ENCODE measurements at regions not wholly inside any gene's neighbourhood (a gene's known extent, or its start where the extent isn't known, plus 50 kb on each side); places are given as distances from the start of the nearest gene placed in this dataset.
"Not testable (repeated sequence)": the region's sequence is repeated elsewhere in the genome, so short reads cannot be mapped to it uniquely, and the experiment has no call there.

DNA sequence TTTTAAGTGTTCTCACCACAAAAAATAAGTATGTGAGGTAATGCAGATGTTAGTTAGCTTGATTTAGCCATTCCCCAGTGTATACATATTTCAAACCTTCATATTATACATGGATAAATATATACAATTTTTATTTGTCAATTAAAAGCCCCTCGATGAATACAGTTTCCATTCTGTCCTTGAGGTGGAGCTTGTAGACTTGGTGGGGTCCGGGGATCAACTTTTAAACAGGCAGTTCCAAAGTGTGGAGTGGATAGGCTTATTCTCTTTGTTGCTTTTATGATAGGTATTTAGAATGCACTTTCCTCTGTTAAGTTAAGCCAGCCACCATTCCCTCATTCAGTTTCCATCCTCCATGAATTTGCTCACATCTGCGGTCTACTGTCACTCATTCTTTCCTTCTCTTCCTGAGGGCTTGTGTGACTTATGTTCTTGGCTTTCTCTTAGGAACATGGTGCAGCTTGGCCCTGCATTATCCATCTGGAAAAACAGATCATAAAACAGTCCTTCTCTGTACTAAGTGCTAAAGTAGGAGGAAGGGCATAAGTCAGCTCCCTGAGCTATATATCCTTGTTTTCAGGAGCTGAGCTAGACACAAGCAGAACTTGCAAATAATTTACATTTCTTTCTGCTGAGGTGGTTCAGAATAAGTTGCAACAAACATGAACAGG is 149.1 kb downstream of the NFKBIZ start:
- no peak for DNase-seq

DNA sequence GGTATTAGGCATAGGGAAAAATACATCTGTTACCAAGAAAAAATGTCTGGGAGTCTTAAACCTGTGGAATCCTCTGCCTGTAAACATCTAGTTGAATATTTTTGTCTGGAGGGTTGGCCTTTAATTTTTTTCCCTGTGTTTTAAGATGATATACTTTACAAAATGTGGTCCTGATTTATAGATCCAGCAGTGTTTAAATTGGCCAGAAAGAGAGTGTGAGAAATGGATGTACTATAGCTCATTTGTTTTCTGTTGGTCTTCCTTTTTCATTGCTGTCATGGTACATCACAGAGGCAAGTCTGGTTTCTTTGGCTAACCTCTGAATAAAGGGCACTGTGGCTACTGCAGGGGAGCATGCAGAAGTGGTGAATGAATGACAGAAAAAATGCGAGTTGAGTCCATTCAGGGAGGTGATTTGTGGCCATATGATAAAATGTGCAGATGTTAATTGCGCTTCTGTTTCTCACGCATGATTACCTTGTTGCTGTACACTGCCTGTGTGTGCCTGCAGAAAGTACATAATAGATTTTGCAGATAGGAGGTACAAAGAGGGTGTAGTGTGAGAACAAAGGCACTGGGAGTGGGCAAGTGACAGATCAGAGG is 150.0 kb downstream of the NFKBIZ start:
- DNase-seq: no peak

- no peak for DNase-seq
Observed at GRCh38 chr3:102000620-102001209, 151.4 kb downstream of the NFKBIZ start.

DNA sequence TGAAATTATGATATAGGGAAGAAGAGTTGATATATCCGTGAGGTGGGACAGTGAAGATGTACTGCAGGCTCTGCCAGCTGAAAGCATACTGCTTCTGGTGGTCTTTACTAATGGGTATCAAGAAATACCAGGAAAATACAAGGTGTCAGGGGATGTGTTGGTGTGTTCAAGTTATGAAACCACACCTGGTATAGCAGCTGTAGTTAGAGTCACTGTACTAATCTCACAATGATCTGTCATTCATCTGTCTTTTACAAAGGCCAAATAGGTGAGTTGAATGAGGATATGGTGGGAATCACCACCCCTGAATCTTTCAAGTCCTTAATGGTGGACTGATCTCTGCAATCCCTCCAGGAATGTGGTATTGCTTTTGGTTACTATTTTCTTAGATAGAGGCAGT is 152.7 kb downstream of the NFKBIZ start:
- no peak for DNase-seq

DNA sequence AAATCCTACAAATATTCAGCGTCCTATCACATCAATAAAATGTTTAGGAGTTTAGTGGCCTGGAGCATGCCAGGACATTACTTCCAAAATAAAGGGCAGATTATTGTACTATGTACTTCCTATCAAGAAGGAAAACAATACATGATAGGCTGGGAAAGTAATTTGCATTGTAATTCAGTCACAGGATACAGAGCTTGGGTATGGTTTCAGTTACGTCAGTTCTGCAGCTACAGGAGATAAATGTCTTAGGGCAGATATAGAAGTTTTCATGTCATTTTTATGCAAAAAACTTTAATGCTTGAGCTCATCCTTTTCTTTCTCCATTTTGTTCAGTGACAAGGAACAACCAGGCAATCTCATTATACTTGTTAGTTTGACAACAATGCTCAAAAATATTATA is 155.2 kb downstream of the NFKBIZ start:
- no peak for DNase-seq

- no peak for DNase-seq
Observed at GRCh38 chr3:102005551-102005950, 156.2 kb downstream of the NFKBIZ start.

GRCh38 chr3:102006812-102007485 is 157.6 kb downstream of the NFKBIZ start:
- no peak for DNase-seq

DNA sequence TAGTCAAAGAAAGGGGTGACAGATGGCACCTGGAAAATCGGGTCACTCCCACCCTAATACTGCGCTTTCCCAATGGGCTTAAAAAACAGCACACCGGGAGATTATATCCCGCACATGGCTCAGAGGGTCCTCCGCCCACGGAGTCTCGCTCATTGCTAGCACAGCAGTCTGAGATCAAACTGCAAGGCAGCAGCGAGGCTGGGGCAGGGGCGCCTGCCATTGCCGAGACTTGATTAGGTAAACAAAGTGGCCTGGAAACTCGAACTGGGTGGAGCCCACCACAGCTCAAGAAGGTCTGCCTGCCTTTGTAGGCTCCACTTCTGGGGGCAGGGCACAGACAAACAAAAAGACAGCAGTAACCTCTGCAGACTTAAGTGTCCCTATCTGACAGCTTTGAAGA is 159.1 kb downstream of the NFKBIZ start:
- not testable (repeated sequence) for DNase-seq

- no peak for DNase-seq
Observed at GRCh38 chr3:102016417-102016816, 167.1 kb downstream of the NFKBIZ start.

DNA sequence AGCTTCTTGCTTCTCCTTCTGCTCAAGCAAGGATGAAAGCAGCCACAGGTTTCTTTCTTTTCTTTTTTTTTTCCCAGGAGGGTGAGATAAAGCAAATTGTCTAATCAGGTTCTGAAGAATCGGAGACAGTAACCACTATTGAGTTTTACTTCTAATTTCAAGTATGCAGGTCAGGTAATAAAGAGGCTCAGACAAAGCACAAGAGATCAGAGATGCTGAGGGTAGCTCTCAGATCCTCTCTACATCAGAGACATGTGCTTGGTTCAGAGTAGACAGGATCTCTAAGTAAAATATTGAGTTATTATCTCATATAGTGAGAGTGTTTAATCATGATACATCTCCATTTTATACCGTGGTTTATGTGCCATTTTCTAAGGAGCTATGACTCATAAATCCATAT is 168.5 kb downstream of the NFKBIZ start:
- DNase-seq: no peak

DNA sequence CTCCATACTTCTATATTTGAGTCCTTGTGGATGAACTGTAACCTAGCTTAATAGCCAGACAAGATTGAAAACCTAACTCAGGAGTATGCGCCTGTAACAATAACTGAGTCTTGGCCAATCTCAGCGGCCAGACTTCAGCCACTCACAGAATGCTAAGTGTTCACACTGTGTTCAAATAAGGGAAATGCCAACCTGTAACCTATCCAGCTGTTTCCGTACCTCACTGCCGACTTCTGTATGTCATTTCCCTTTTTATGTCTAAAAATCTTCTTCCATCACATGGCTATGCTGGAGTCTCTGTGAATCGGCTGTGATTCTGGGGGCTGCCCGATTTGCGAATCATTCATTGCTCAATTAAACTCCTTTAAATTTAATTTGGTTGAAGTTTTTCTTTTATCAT is 169.2 kb downstream of the NFKBIZ start:
- no peak for DNase-seq

DNA sequence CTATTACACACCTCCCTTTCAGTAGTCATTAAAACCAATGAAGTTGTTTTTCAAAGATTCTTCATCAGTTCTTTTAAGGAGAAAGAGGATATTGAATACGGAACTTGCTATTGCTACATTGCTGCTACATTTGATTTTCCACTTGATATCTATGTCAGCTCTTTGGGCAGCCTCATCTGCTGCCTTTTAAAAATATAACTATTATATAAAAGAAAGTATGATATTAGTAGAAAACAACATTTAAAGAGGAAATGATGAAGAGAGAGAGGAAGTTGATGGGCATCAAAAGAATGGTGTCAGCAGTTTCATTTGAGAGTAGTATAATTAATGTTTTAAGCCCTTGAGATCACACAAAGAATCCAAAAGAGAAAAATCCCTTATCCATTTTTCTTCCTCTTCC is 171.4 kb downstream of the NFKBIZ start:
- DNase-seq: no peak

GRCh38 chr3:102024270-102024904 is 175.1 kb downstream of the NFKBIZ start:
- DNase-seq: no peak

DNA sequence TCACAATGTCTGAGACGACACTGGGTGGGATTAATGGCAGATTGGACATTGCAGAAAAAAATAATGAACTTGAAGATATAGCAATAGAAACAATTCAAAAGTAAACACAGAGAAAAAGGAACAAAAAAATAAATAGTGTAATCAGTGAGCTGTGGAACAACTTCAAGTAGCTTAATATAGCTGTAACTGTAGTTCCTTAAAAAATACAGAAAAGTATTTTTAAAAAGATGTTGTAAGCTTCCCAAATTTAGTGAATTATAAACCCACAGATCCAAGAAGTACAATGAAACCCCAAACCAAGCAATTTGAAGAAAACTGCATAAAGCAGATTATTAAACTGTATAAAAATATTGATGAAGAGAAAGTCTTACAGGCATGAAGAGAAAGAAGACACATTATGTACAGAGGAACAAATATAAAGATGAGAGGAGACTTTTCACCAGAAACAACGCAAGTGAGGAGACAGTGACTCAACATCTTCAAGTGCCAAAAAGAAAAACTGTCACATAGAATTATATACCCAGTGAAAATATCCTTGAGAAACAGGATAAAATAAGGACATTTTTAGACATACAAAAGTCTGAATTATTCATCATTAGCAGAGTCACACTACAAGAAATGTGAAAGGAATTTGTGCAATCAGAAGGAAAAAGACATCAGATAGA is 176.4 kb downstream of the NFKBIZ start:
- DNase-seq: no peak

DNA sequence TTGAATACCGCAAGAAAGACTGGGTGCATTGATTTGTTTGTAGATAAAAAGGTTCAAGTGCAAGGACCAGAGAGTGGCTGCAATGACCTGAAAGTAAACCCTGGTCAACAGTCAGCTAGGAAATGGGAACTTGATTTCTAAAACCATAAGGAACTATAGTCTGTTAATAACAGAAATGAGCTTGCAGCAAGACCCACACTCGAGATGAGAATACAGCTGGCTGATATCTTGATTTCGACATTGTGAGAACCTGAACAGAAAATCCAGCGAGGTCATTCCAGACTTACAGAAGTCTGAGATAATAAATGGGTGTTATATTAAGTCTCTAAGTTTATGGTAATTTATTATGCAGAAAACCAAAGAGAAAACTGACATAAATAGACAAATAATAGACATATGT is 177.3 kb downstream of the NFKBIZ start:
- no peak for DNase-seq

DNA sequence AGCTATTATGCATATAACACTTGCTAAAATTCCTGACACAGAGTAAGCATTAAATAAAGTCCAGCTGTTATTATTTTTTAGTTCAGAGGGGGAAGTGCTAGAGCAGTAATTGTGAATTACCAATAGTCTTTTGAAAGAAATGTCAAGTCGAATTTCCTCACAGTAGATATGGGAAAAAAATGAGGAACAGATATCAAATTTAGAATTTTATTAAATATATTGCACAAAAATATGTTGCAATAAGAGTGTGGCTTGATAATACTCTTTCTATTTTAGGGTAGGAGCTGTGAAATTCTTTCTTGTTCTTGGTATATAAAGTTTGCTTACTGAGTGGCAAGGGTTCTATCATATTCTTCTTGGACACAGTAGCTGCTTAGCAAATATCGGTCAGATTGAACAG is 181.3 kb downstream of the NFKBIZ start:
- DNase-seq: no peak

- DNase-seq: no peak
Observed at GRCh38 chr3:102031834-102032233, 182.5 kb downstream of the NFKBIZ start.

GRCh38 chr3:102032491-102033383 is 183.4 kb downstream of the NFKBIZ start:
- no peak for DNase-seq

- DNase-seq: no peak
Observed at GRCh38 chr3:102034639-102035451, 185.5 kb downstream of the NFKBIZ start.

DNA sequence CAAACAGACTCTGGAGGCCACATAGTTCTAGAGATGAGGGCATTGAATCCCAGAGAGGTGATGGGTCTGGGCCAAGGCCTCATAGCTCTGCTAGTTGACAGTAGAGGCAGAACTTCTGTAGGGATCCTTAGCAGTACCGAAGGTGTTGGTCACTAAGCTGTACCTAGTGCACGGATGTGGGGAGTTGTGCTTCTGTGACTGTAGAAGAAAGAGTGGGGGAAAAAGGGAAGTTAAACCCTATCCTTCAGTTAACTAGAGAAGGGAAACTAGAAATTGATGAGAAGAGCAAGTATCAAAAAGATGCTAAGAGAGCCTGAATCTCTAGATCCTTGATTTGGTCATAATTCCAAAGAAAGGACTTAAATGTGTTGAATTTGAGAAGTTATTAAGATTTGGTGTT is 186.7 kb downstream of the NFKBIZ start:
- DNase-seq: no peak

- DNase-seq: no peak
Observed at GRCh38 chr3:102036472-102036871, 187.2 kb downstream of the NFKBIZ start.

All from SW 1271 (cell line).